ENCODE measurements at regions not wholly inside any gene's neighbourhood (a gene's known extent, or its start where the extent isn't known, plus 50 kb on each side); places are given as distances from the start of the nearest gene placed in this dataset.
"Not testable (repeated sequence)": the region's sequence is repeated elsewhere in the genome, so short reads cannot be mapped to it uniquely, and the experiment has no call there.

DNA sequence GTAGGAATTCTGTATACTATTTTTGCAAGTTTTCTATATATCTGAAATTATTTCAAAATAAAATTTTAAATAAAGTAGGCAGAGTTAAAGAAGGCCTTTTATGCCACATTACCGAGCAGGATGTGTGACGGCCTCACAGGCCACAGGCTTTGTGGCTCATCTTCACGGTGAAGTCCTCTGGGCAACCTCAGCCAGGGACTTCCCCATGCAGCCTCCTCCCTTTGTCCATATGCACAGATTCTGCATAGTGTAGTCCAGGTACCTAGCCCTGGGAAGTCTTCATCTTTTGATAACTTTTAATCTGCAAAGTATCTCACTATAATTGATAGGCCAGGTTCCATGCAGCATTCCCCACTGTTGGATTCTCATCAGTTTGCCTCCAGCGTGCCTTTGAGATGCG, 62.8 kb downstream of the ARHGAP11B start:
- H3K9me3 ChIP-seq; DNase-seq; H3K4me3 ChIP-seq; H3K27me3 ChIP-seq; H3K27ac ChIP-seq; H3K36me3 ChIP-seq; H3K4me1 ChIP-seq; intact Hi-C loops (cut with DNase I): not testable (repeated sequence)
- 88% methylated on average over 5 of the region's 5 CpGs for WGBS, 2 donors

DNA sequence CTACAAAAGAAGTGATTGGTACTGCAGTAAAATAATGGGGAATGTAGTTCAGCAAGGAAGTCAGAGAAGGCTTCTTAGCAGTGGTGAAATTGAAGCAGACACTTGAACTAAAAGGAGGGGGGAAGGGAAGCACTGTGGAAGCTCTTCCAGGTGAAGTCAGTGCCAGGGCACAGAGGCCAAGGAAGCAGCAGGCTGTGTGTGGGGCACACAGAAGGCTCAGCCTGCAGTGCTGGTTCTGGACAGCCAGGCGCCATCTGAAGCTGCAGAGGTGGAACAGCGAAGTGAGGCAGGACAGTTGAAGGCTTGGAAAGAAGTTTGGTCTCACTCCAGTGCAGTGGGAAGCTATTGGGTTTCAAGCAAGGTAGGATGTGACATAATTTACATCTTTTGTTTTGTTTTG, 64.2 kb downstream of the ARHGAP11B start:
- DNase-seq; H3K9me3 ChIP-seq; H3K27ac ChIP-seq; H3K36me3 ChIP-seq; H3K27me3 ChIP-seq; H3K4me3 ChIP-seq; H3K4me1 ChIP-seq; intact Hi-C loops (cut with DNase I): not testable (repeated sequence)
- 59% methylated on average over 2 of the region's 2 CpGs; no CpG with 5 or more reads in 1 of the 2 donors for WGBS, 2 donors

DNA sequence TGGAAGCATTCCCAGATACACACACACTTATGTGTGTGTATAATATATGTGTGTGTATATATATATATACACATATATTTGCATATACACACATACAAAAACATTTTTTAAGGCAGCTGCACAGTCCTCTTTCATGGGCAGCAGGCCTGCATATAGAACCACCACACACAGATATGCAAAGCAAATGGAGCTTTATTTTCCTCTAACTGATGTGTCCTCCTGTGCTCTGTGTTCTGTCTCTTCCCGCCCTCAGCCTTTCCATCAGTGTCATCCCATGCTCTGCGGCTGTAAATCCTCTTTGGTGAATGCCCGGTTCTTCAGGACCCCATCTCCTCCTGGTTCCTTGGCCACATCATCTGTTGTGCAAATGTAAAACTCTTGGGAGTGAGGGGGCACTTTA, 69.9 kb downstream of the ARHGAP11B start:
- H3K36me3 ChIP-seq; H3K27me3 ChIP-seq; H3K9me3 ChIP-seq; H3K4me1 ChIP-seq; H3K4me3 ChIP-seq; H3K27ac ChIP-seq; DNase-seq; intact Hi-C loops (cut with DNase I): not testable (repeated sequence)
- WGBS, 2 donors, result no CpG with 5 or more reads among the region's 3 CpGs

- H3K4me3 ChIP-seq; H3K36me3 ChIP-seq; H3K9me3 ChIP-seq; DNase-seq; H3K27ac ChIP-seq; H3K27me3 ChIP-seq; H3K4me1 ChIP-seq; intact Hi-C loops (cut with DNase I): not testable (repeated sequence)
- 86 to 89% methylated on average over 7 of the region's 15 CpGs for WGBS, 2 donors
Observed at GRCh38 chr15:30696439-30697314, 70.7 kb downstream of the ARHGAP11B start.

DNA sequence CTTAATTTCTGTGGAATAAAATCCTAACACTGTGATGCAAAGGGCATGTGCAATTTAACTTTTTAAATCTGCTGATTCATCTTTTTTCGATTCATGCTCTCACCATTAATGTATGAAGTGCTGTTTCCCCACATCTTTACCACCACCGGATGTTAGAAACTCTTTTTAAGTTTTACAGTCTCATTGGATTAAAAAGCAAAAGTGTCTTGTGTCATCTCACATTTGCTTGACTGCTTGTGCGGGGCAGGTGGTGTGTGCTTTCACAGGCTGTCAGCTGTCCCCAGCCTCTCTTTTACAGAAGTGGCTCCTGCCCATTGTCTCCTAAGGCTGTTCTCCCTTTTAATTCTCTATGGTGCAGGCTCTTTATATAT, 71.4 kb downstream of the ARHGAP11B start:
- 76 to 94% methylated on average over 2 of the region's 3 CpGs for WGBS, 2 donors
- H3K36me3 ChIP-seq; H3K4me3 ChIP-seq; H3K9me3 ChIP-seq; intact Hi-C loops (cut with DNase I); H3K4me1 ChIP-seq; H3K27ac ChIP-seq; H3K27me3 ChIP-seq; DNase-seq: not testable (repeated sequence)

GRCh38 chr15:30700006-30700597, 74.2 kb downstream of the ARHGAP11B start:
- intact Hi-C loops (cut with DNase I); H3K27me3 ChIP-seq; H3K9me3 ChIP-seq; H3K4me3 ChIP-seq; H3K27ac ChIP-seq; H3K4me1 ChIP-seq; DNase-seq; H3K36me3 ChIP-seq: not testable (repeated sequence)
- 86% methylated on average over 3 of the region's 7 CpGs; no CpG with 5 or more reads in 1 of the 2 donors for WGBS, 2 donors

DNA sequence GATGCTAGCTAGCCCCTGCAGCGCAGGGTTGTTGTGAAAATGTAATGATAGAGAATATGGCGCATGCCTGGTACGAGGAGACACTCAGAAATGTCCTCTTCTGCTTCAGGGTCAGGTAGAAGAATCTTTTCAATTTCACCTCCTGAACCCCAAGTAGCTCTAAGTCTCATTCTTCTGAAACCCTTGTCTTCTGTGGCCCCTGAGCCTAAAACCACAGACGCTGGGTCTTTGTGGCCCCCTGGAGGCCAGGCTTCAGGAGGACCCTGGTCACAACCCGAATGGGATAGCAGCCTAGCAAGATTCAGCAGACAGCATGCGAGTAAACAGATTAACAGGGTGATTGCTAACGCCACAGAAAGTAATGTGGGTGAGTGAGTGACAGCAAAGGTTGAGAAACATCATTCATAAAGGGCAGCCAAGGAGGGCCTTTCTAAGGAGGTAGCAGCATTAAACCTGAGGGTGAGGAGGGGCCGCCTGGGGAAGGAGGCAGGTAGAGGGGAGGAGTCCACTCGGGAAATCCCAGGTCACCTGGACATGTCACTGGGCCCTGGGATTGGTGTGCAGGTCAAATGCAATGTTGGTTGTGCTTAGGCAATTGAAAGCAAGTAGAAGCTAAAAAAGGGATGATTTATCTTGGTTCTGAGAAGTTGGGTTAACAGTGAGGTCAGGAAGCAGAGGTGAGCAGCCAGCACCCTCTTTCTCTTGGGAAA, 82.2 kb downstream of the ARHGAP11B start:
- WGBS, 2 donors, result 63 to 91% methylated on average over 3 to 5 of the region's 9 CpGs
- H3K36me3 ChIP-seq; H3K27me3 ChIP-seq; DNase-seq; intact Hi-C loops (cut with DNase I); H3K4me3 ChIP-seq; H3K27ac ChIP-seq; H3K9me3 ChIP-seq; H3K4me1 ChIP-seq: not testable (repeated sequence)

- intact Hi-C loops (cut with DNase I); DNase-seq; H3K27ac ChIP-seq; H3K9me3 ChIP-seq; H3K27me3 ChIP-seq; H3K36me3 ChIP-seq; H3K4me3 ChIP-seq; H3K4me1 ChIP-seq: not testable (repeated sequence)
- 100% methylated on average over 1 of the region's 7 CpGs; no CpG with 5 or more reads in 1 of the 2 donors for WGBS, 2 donors
Observed at GRCh38 chr15:30708809-30709208, 82.9 kb downstream of the ARHGAP11B start.

DNA sequence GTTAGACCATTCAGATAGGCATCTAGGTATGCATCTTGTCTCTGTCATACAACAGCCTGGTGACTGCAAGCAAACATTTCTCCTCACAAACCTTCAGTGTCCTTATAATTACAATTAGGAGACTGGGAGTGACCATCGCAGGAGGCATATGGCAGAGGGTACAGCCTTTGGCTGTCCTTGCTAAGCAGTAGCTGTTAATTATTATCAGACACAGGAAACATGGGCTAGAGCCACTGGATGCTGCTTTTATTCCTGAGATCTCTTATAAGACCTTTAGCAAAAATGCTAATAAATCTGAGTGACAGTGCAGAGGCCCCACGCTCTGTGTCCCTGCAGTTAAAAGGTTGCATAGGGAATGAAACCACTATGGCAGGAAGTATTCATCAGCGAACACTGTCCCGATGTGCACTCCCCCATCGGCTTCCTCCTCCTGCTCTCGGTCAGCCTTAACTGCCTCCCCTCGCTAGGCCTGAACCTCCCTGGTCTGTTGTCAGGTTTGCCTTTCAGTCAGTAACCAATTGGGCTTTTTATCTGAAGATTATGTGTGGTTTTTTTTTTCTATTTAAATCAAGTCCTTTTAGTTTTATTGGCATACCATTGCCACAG, 92.2 kb downstream of the ARHGAP11B start:
- H3K4me1 ChIP-seq; H3K27me3 ChIP-seq; H3K36me3 ChIP-seq; intact Hi-C loops (cut with DNase I); H3K27ac ChIP-seq; H3K9me3 ChIP-seq; H3K4me3 ChIP-seq; DNase-seq: not testable (repeated sequence)
- 82 to 87% methylated on average over 7 of the region's 7 CpGs for WGBS, 2 donors

GRCh38 chr15:30719363-30719762, 93.4 kb downstream of the ARHGAP11B start:
- H3K4me1 ChIP-seq; H3K27me3 ChIP-seq; intact Hi-C loops (cut with DNase I); H3K4me3 ChIP-seq; H3K9me3 ChIP-seq; H3K36me3 ChIP-seq; H3K27ac ChIP-seq; DNase-seq: not testable (repeated sequence)
- 67% methylated on average over 2 of the region's 5 CpGs; no CpG with 5 or more reads in 1 of the 2 donors for WGBS, 2 donors

DNA sequence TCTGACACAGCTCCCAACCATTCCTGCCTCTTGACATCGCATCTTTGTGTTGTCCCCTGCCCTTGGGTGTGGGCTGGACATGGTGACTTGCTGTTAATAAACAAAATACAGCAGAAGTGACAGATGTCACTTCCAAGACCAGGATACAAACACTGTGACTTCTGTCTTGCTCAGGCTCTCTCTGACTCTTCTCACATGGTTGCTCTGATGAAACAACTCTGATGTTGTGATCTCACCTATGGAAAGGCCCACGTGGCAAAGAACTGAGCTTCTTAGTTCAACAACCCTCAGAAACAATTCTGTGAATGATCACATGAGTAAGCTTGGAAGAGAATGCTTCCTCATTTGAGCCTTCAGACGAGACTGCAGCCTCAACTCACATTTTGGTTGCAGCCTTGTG, 94.9 kb downstream of the ARHGAP11B start:
- H3K9me3 ChIP-seq; H3K4me1 ChIP-seq; H3K27ac ChIP-seq; intact Hi-C loops (cut with DNase I); H3K36me3 ChIP-seq; H3K27me3 ChIP-seq; H3K4me3 ChIP-seq; DNase-seq: not testable (repeated sequence)
- WGBS, 2 donors, result 53 to 88% methylated on average over 2 of the region's 3 CpGs

DNA sequence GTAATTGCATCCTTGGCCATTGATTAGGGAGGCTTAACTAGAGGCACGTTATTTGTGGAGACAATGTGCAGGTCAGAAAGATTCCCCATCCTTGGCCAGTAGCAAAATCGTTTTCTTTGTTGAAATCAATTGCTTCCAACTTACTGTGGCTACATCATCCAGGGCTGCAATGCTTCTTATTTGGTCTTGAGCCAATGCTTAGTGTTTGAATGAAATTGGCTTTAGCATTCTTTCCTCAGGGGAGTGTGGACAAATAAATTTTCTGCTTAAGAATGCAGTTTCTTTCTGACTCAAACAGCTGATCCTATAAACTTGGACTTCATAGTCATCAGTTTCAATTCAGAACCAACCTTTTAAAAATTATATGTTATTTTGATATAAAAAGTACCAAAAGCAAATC, 95.6 kb downstream of the ARHGAP11B start:
- H3K27ac ChIP-seq; H3K27me3 ChIP-seq; intact Hi-C loops (cut with DNase I); H3K9me3 ChIP-seq; DNase-seq; H3K4me3 ChIP-seq; H3K36me3 ChIP-seq; H3K4me1 ChIP-seq: not testable (repeated sequence)
- WGBS, 2 donors, result 36 to 86% methylated on average over 2 of the region's 2 CpGs

All from esophagus squamous epithelium (tissue), 5 donors.